ENCODE measurements at regions not wholly inside any gene's neighbourhood (a gene's known extent, or its start where the extent isn't known, plus 50 kb on each side); places are given as distances from the start of the nearest gene placed in this dataset.
"Not testable (repeated sequence)": the region's sequence is repeated elsewhere in the genome, so short reads cannot be mapped to it uniquely, and the experiment has no call there.

- no peak for DNase-seq
- TF ChIP-seq GATA1 (IDR thresholded peaks at IDR 0.05; ENCODE audit: low read depth, low read length) (no peak), POLR2A (IDR thresholded peaks at IDR 0.05; ENCODE audit: low read length) (no peak)
Observed at GRCh38 chr11:25377466-25377865, 880.6 kb downstream of the LUZP2 start.

- TF ChIP-seq GATA1 (IDR thresholded peaks at IDR 0.05; ENCODE audit: low read depth, low read length): no peak
- no peak for TF ChIP-seq POLR2A (IDR thresholded peaks at IDR 0.05; ENCODE audit: low read length)
Observed at GRCh38 chr11:25396847-25397246, 900.0 kb downstream of the LUZP2 start.

GRCh38 chr11:25408146-25408545 lies 911.3 kb downstream of the LUZP2 start:
- no peak for DNase-seq
- TF ChIP-seq POLR2A (IDR thresholded peaks at IDR 0.05; ENCODE audit: low read length) (no peak), GATA1 (IDR thresholded peaks at IDR 0.05; ENCODE audit: low read depth, low read length) (no peak)

More at GRCh38 chr11:25396847-25397246, 900.0 kb downstream of the LUZP2 start:
- DNase-seq: no peak

- TF ChIP-seq GATA1 (IDR thresholded peaks at IDR 0.05; ENCODE audit: low read depth, low read length) (no peak), POLR2A (IDR thresholded peaks at IDR 0.05; ENCODE audit: low read length) (no peak)
Observed at GRCh38 chr11:25415793-25416192, 916.1 kb upstream of the ANO3 start.

GRCh38 chr11:25423436-25424199 lies 908.3 kb upstream of the ANO3 start:
- TF ChIP-seq POLR2A (IDR thresholded peaks at IDR 0.05; ENCODE audit: low read length) (no peak), GATA1 (IDR thresholded peaks at IDR 0.05; ENCODE audit: low read depth, low read length) (no peak)
- no peak for DNase-seq

More at GRCh38 chr11:25415793-25416192, 916.1 kb upstream of the ANO3 start:
- no peak for DNase-seq

- TF ChIP-seq POLR2A (IDR thresholded peaks at IDR 0.05; ENCODE audit: low read length) (no peak), GATA1 (IDR thresholded peaks at IDR 0.05; ENCODE audit: low read depth, low read length) (no peak)
- no peak for DNase-seq
Observed at GRCh38 chr11:25432376-25432775, 899.6 kb upstream of the ANO3 start.

GRCh38 chr11:25435197-25435596 lies 896.7 kb upstream of the ANO3 start:
- no peak for DNase-seq

GRCh38 chr11:25436326-25436725 lies 895.6 kb upstream of the ANO3 start:
- no peak for DNase-seq
- TF ChIP-seq POLR2A (IDR thresholded peaks at IDR 0.05; ENCODE audit: low read length): no peak

More at GRCh38 chr11:25435197-25435596, 896.7 kb upstream of the ANO3 start:
- TF ChIP-seq POLR2A (IDR thresholded peaks at IDR 0.05; ENCODE audit: low read length): no peak
- no peak for TF ChIP-seq GATA1 (IDR thresholded peaks at IDR 0.05; ENCODE audit: low read depth, low read length)

GRCh38 chr11:25441421-25441820 lies 890.5 kb upstream of the ANO3 start:
- TF ChIP-seq POLR2A (IDR thresholded peaks at IDR 0.05; ENCODE audit: low read length) (no peak), GATA1 (IDR thresholded peaks at IDR 0.05; ENCODE audit: low read depth, low read length) (no peak)
- DNase-seq: no peak

- TF ChIP-seq POLR2A (IDR thresholded peaks at IDR 0.05; ENCODE audit: low read length): no peak
Observed at GRCh38 chr11:25449091-25449490, 882.8 kb upstream of the ANO3 start.

GRCh38 chr11:25453471-25453870 lies 878.5 kb upstream of the ANO3 start:
- TF ChIP-seq GATA1 (IDR thresholded peaks at IDR 0.05; ENCODE audit: low read depth, low read length) (no peak), POLR2A (IDR thresholded peaks at IDR 0.05; ENCODE audit: low read length) (no peak)
- no peak for DNase-seq

More at GRCh38 chr11:25449091-25449490, 882.8 kb upstream of the ANO3 start:
- DNase-seq: no peak

- no peak for TF ChIP-seq POLR2A (IDR thresholded peaks at IDR 0.05; ENCODE audit: low read length)
- no peak for TF ChIP-seq GATA1 (IDR thresholded peaks at IDR 0.05; ENCODE audit: low read depth, low read length)
- no peak for DNase-seq
Observed at GRCh38 chr11:25456211-25456610, 875.7 kb upstream of the ANO3 start.

GRCh38 chr11:25483915-25484635 lies 847.9 kb upstream of the ANO3 start:
- TF ChIP-seq POLR2A (IDR thresholded peaks at IDR 0.05; ENCODE audit: low read length) (no peak), GATA1 (IDR thresholded peaks at IDR 0.05; ENCODE audit: low read depth, low read length) (no peak)

GRCh38 chr11:25485315-25485714 lies 846.6 kb upstream of the ANO3 start:
- TF ChIP-seq GATA1 (IDR thresholded peaks at IDR 0.05; ENCODE audit: low read depth, low read length) (no peak), POLR2A (IDR thresholded peaks at IDR 0.05; ENCODE audit: low read length) (no peak)
- no peak for DNase-seq

More at GRCh38 chr11:25483915-25484635, 847.9 kb upstream of the ANO3 start:
- no peak for DNase-seq

- DNase-seq: not testable (repeated sequence)
Observed at GRCh38 chr11:25486338-25486737, 845.6 kb upstream of the ANO3 start.

- not testable (repeated sequence) for DNase-seq
Observed at GRCh38 chr11:25488176-25488575, 843.8 kb upstream of the ANO3 start.

GRCh38 chr11:25501426-25501825 lies 830.5 kb upstream of the ANO3 start:
- DNase-seq: not testable (repeated sequence)

All from erythroblast (primary cell).